ENCODE measurements at regions not wholly inside any gene's neighbourhood (a gene's known extent, or its start where the extent isn't known, plus 50 kb on each side); places are given as distances from the start of the nearest gene placed in this dataset.

DNA sequence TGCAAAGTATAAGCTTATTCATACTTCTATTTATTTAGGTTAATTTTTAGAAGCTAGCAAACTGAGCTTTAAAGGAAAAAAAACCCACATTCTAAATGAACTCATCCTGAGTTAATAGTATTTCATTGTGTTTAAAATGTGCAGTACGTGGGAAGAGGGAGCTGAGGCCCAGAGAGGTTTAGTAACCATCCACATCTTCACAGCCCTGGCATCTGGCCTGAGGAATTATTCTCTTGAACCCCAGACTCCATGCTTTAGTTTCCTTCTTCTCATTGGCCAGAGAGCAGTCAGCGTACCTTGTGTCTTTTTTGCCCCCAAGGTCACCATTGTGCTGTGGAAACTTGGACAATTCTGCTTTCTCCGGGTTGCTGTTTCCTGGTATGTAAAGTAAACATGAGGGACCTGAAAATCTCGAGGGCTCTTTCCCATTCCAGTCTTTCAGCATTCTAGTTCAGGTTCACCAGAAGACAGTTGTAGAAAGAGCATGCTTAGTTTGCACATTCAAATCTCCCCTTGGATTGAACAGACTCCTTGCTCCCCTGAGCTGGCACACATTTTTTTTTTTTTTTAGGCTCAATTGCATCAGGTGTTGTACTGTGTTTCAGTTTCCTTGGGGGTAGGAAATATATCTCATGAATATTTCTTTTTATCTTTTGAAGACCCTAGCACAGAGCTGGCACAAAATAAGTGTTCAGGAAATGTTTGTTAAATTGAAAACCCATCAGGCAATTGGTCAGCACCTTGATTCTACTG is 81.4 kb downstream of the MYCN start:
- DNase-seq: no peak

GRCh38 chr2:16020389-16021008 is 80.1 kb downstream of the MYCN start:
- no peak for DNase-seq

GRCh38 chr2:16019617-16020351 is 79.4 kb downstream of the MYCN start:
- no peak for DNase-seq

- DNase-seq: no peak
Measured at GRCh38 chr2:16019060-16019480, 78.7 kb downstream of the MYCN start.

GRCh38 chr2:16018277-16019059 is 78.1 kb downstream of the MYCN start:
- DNase-seq: no peak

- no peak for DNase-seq
Measured at GRCh38 chr2:16016282-16016681, 75.9 kb downstream of the MYCN start.

DNA sequence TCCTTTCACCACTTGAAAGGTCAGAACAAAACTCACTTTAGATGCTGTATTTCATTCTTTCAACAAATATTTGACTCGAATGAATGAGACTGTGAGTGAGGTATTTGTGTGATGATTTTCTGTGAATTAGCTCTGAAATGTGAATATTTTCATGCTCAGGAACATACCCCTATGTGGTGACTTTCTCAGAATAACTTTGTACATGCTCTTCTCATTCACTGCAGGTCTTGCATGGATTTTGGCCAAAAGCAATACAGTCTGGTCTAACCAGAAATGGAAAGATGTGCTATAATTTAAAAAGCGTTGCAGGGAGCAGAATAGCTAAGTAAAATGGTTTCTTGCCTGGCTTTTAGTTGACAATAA is 75.5 kb downstream of the MYCN start:
- no peak for DNase-seq

DNA sequence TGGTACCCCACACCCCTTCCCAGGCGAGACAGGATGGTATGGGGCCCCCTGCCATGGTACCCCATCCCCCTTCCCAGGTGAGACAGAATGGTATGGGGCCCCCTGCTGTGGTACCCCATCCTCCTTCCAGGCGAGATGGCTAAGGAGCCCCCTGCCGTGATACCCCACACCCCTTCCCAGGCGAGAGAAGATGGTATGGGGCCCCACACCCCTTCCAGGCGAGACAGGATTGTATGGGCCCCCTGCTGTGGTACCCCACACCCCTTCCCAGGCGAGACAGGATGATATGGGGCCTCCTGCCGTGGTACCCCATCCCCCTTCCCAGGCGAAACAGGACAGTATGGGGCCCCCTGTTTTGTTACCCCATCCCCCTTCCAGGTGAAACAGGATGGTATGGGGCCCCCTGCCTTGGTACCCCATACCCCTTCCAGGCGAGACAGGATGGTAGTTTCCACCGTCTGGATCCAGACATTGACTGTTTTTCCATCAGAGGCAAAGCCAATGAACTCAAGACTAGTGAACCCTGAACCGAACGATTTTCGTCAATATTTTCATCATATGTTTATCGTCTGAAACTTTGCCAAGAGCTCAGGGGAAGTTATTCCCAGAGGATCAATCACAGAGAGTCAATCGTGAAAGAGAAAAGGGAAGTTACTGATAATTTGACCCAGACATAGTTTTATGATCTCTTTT is 75.0 kb downstream of the MYCN start:
- DNase-seq: no peak

DNA sequence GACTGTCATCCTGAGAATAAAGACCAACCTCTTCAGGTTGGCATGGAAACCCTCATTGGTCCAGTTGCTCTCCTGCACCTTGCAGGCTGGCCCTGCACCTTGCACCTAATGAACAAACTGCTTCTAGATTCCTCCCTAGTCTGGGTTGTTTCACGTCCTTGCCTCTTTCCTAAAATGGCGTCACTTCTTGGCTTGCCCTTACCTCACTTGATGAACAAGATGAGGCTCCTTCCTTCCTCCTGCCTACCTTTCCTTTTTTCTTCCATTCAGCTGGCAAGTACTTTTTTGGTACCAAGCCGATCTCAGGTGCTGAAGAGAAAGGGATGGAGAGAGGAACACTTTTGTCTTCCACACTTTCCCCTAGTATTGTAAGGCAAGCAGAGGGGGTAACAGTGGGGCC is 74.5 kb downstream of the MYCN start:
- no peak for DNase-seq

DNA sequence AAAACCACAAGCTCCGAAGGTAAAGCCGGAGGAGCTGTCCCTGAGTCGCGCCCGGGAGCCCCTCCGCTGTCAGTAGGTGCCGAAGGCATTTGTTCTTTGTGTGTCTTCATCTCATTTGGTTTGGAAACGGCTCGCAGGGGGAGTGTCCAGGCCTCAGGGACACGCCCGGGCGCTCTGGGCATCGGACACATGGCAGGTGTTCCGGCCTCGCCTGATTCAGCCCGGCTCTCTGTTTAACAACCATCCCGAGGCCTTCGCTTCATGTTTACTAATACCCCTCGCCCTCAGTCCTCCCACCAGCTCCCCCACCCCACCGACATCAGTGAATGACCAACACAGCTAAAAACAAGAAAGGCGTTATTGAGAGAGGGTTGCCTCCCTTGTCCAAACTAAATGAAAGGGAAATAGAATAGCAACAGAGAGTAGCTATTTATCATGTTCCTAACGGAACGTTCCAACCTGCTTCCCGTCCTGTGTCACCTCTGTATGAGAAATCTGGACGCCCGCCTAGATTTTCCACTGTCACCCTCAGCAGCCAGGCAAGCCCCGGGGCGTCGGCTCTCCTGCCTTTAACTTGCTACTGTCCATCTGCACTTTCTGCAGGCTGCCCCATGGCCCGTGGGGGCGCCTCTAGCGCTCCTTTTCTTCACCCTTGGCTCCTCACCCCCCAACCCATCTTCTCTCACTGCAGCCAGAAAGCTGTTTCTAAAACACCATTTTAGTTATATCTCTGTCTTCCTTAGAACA is 73.9 kb downstream of the MYCN start:
- no peak for DNase-seq

DNA sequence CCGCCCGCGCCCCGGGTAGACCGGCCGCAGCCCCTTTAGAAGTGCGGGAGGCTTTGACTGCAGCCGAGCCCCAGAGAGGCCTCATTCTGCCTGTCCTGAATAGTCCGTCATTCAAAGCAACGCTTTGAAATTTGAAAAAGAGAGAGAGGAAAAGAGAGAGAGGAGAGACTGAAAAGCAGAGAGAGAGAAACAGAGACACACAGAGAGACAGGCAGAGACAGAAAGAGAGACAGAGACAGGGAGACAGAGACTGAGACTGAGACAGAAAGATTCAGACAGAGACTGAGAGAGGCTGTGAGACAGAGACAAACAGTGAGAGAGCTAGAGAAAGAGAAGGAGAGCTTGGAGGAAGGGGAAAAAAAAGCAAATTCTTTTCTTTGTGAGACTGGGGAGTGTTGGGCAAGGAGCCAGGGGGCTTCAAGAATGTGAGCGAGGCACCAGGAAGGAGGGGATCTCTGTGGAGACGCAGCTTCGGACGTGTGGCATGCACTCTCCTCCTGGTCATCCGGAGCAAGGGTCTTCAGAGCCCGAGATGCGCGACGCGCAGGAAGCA is 73.1 kb downstream of the MYCN start:
- DNase-seq: no peak

DNA sequence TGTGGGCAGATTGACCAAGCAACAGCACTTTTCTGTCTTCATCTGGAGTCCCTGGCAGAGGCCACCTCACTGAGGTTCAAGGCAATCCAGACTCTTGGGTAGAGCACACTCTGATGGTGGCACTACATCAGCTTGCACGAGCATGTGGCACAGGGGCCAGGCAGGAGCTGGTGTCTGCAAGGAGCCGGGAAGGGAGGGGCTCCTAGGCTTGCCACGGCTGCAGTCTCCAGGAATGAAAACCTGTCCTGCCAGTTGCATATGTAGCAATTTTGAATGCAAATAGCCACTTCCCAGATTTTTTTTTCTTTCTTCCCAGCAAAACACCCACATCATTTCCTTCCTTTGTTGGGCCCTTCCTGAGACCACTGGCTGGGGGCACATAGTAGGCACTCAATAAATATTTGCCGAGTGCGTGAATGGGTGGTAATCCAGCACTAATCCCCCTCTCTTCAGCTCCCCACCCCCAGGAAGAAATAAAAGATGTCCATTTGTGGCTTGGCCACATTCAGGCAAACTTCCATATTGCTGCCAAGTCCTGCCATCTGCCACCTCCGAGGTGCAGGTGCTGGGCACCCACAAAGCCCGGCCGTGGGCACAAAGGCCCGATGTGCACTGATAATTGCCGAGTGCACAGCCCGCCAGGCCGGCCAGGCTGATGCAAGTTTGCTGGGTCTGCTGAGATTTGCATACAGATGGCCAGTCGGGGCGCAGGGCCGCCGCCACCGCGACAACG is 72.4 kb downstream of the MYCN start:
- peak; percentile 54 for DNase-seq

- DNase-seq: no peak
Measured at GRCh38 chr2:16012029-16012596, 71.8 kb downstream of the MYCN start.

DNA sequence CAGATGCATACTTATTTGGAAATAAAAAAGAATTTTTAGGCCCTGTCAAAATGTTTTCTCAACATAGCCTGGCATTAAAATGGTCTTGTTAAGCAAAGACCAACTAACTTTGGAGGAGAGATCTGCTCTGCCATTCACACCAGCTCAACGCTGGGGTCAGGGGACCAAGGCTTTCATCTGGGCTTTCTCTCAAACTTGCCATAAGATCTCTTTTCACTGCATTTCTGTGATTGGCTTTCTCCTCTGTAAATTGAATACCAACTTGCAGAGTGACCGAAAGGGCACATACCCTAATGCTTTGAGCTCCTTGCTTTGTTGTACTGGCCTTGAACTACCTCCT is 71.2 kb downstream of the MYCN start:
- DNase-seq: no peak

GRCh38 chr2:16010951-16011620 is 70.7 kb downstream of the MYCN start:
- no peak for DNase-seq

DNA sequence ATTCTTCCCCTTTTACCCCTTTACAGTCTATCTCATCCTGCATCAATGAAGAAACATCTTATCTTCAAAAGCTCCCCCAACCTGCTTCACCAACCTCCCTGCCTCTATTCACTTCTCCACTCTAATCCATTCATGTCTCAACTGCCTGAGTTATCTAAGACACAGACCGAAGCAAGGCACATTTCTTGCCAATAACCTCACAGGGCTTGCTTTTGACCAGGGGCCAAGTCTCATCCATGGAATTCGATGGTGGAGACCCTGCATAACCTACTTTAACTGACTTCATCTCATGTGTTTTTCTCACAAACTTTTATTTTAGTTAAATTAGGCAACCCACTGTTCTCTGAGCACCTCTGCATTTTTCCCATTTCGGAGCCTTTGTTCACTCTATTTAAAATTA is 69.7 kb downstream of the MYCN start:
- DNase-seq: no peak

- no peak for DNase-seq
Measured at GRCh38 chr2:16009560-16009959, 69.2 kb downstream of the MYCN start.

- no peak for DNase-seq
Measured at GRCh38 chr2:16008856-16009255, 68.5 kb downstream of the MYCN start.

DNA sequence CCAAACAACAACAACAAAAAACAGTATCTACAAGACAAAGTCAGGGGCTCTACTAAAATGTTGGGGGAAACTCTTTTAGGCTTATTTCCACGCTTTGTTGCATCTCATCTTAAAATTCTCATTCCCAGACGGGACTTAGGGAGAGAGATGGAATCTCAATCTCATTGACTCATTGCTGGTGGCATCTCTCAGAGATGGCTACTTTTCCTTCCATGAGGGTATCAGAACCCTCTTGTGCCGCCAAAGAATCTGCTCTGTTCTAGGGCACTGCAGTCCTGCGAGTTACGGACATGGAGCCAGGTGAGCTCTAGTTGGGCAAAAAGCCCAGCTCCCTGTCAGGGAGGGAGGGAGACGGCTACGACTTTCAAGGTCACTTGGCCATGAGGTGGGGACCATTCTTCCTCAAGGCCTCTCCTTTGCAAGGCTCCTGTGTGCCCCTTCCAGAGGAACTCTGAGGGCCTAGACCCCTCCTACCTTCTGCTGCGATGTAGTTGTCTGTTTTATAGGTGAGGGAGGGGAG is 68.0 kb downstream of the MYCN start:
- no peak for DNase-seq

Measured in NCI-H524 treated with DMSO at 0.1 percent for 48 hours (cell line).